Osteoblast (primary cell): ENCODE measurements at regions not wholly inside any gene's neighbourhood (a gene's known extent, or its start where the extent isn't known, plus 50 kb on each side); places are given as distances from the start of the nearest gene placed in this dataset.

Experiments used
- DNase-seq: peaks from one replicate; pipeline ENCODE4 v3.0.0; 2011; ENCODE audit warnings: low spot score, mixed read lengths; ENCODE audit not compliant: insufficient read length; ENCODE audit errors: missing footprints
- H2AFZ ChIP-seq: 2 replicates; pipeline ENCODE4 v1.6.0; 2011; ENCODE audit warnings: mild to moderate bottlenecking, low read length
- H3K27ac ChIP-seq: 2 replicates; pipeline ENCODE4 v1.5.1; 2011; ENCODE audit warnings: mild to moderate bottlenecking, low read depth, low read length, moderate library complexity
- H3K27me3 ChIP-seq: 2 replicates; pipeline ENCODE4 v1.6.0; 2012; ENCODE audit warnings: mild to moderate bottlenecking, control low read depth, inconsistent platforms, low read length, moderate library complexity; ENCODE audit not compliant: insufficient read depth
- H3K36me3 ChIP-seq: 2 replicates; pipeline ENCODE4 v1.5.1; 2011; ENCODE audit warnings: mild to moderate bottlenecking, low read length, control low read depth, moderate library complexity; ENCODE audit not compliant: insufficient read depth
- H3K4me1 ChIP-seq: 2 replicates; pipeline ENCODE4 v1.5.1; 2011; ENCODE audit warnings: mild to moderate bottlenecking, low read length, control low read depth, moderate library complexity; ENCODE audit not compliant: insufficient read depth
- H3K4me2 ChIP-seq: 2 replicates; pipeline ENCODE4 v1.6.0; 2011; ENCODE audit warnings: mild to moderate bottlenecking, low read length; ENCODE audit not compliant: insufficient read depth
- H3K4me3 ChIP-seq: fragments of 200-600 bp; sonication (generic); 3 replicates; pipeline ENCODE4 v1.5.1; 2012; ENCODE audit warnings: mild to moderate bottlenecking, low read length, inconsistent platforms; ENCODE audit not compliant: insufficient read depth
- H3K79me2 ChIP-seq: 2 replicates; pipeline ENCODE4 v1.6.0; 2012; ENCODE audit warnings: mild to moderate bottlenecking, low read length, control low read depth, inconsistent platforms; ENCODE audit not compliant: insufficient read depth
- H3K9me3 ChIP-seq: 2 replicates; pipeline ENCODE4 v1.5.1; 2011; ENCODE audit warnings: low read depth, low read length, control low read depth
- H4K20me1 ChIP-seq: 2 replicates; pipeline ENCODE4 v1.6.0; 2012; ENCODE audit warnings: mild to moderate bottlenecking, low read length, control low read depth; ENCODE audit not compliant: insufficient read depth
- TF ChIP-seq, protein P1 (sequence below): IDR thresholded peaks from 2 replicates; pipeline ENCODE4 v1.5.1; 2011; ENCODE audit warnings: mild to moderate bottlenecking, low read depth, low read length, moderate library complexity; ENCODE audit errors: extremely low read depth

DNA sequence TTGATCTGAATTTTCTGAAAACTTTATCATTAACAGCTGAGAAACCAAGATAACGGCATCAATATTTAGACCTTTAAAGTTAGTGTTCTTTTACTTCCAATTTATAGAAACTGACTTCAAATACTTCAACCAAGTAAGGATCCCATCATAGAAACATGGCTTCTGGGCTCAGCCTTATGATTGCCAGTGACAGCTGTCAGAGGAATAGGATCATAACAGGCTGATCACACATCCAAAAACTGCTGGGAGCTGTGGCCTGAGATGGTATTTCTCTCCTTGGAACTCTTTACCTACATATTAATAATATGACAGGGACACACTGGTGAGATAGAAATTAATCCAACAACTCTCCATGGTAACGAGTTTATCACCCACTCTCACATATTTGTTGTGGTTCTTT lies 448.3 kb upstream of the NMUR2 start:
- Histone ChIP-seq H3K36me3 (no peaks in the 10 kb centered on the region), H4K20me1 (no peaks in the 10 kb centered on the region), H3K4me2 (no peak overlapping the region), H3K27me3 (no peaks in the 10 kb centered on the region), H3K4me1 (no peaks in the 10 kb centered on the region), H3K27ac (no peak overlapping the region), H3K9me3 (no peaks in the 10 kb centered on the region), H3K4me3 (no peak overlapping the region), H2AFZ (no peak overlapping the region), H3K79me2 (no peaks in the 10 kb centered on the region)
- DNase-seq: no peak
- TF ChIP-seq, protein P1, sequence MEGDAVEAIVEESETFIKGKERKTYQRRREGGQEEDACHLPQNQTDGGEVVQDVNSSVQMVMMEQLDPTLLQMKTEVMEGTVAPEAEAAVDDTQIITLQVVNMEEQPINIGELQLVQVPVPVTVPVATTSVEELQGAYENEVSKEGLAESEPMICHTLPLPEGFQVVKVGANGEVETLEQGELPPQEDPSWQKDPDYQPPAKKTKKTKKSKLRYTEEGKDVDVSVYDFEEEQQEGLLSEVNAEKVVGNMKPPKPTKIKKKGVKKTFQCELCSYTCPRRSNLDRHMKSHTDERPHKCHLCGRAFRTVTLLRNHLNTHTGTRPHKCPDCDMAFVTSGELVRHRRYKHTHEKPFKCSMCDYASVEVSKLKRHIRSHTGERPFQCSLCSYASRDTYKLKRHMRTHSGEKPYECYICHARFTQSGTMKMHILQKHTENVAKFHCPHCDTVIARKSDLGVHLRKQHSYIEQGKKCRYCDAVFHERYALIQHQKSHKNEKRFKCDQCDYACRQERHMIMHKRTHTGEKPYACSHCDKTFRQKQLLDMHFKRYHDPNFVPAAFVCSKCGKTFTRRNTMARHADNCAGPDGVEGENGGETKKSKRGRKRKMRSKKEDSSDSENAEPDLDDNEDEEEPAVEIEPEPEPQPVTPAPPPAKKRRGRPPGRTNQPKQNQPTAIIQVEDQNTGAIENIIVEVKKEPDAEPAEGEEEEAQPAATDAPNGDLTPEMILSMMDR: no peak

DNA sequence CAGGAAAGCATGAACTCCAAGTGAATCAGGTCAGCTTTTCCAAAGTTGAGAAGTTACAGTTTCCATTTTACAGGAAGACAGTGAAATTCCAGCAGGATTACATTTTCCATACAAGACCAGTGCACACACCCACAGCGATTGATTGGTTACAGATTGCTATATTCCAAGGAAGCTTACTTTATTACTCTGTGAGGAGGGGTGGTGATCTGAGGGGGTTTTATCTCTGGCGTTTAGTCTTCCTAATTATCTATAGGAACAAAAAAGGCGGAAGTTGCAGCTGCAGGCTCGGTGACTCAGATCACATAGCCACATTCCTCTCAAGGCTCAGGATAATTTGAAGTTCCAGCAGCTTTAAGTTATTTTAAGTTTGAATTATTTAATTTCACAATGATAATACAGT lies 450.4 kb upstream of the NMUR2 start:
- DNase-seq: no peak
- Histone ChIP-seq H3K36me3 (no peaks in the 10 kb centered on the region), H4K20me1 (no peaks in the 10 kb centered on the region), H3K4me3 (no peak overlapping the region), H2AFZ (no peak overlapping the region), H3K79me2 (no peaks in the 10 kb centered on the region), H3K4me1 (no peaks in the 10 kb centered on the region), H3K27ac (no peak overlapping the region), H3K27me3 (no peaks in the 10 kb centered on the region), H3K9me3 (no peaks in the 10 kb centered on the region), H3K4me2 (no peak overlapping the region)
- TF ChIP-seq, protein P1: no peak

DNA sequence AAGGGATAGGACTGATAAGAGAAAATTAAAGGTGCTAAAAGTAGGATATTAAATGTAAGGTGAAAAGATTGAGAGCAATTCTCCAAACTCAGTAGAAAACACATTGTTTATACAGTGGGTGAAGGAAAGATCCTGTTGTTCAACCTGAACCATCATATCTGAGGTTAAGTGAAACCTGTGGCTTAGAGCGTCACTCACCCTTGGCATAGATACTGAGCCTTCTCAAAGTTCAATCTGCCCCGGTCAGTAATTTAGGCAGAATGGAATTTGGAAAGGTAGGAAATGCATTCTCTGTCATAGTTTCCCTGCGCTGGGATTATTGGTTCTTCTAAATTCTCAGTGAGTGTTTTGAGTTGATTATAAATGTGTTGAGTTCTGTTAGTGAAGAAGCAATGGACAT lies 456.2 kb upstream of the NMUR2 start:
- H3K27me3 ChIP-seq: no peaks in the 10 kb centered on the region
- no peaks in the 10 kb centered on the region for H3K79me2 ChIP-seq
- no peak overlapping the region for H3K27ac ChIP-seq
- H3K36me3 ChIP-seq: no peaks in the 10 kb centered on the region
- DNase-seq: no peak
- H2AFZ ChIP-seq: no peak overlapping the region
- TF ChIP-seq, protein P1: no peak
- no peaks in the 10 kb centered on the region for H3K4me1 ChIP-seq
- no peak overlapping the region for H3K4me3 ChIP-seq
- no peak overlapping the region for H3K4me2 ChIP-seq
- no peaks in the 10 kb centered on the region for H4K20me1 ChIP-seq
- no peaks in the 10 kb centered on the region for H3K9me3 ChIP-seq

DNA sequence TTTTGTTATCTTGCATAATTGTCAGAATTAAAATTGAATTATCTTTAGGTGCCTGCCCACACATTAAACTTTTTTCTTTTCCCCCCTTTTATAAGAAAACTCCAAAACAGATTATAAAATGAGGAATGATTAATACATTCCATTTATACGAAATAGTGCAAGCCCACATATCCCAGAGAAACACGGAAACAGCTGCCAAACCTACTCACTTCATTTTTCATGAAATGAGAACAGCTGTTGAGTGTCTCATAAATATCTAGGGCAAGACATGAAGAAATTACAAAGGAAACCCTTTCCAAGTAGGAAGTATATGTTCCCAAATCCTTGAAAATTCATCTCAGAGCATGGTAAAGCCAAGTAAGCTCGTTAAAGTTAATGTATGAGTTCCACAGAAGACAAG lies 459.4 kb upstream of the NMUR2 start:
- TF ChIP-seq, protein P1: no peak
- Histone ChIP-seq H3K27me3 (no peaks in the 10 kb centered on the region), H3K36me3 (no peaks in the 10 kb centered on the region), H3K4me3 (no peak overlapping the region), H4K20me1 (no peaks in the 10 kb centered on the region), H3K9me3 (no peaks in the 10 kb centered on the region), H3K79me2 (no peaks in the 10 kb centered on the region), H2AFZ (no peak overlapping the region), H3K27ac (no peak overlapping the region), H3K4me1 (no peaks in the 10 kb centered on the region), H3K4me2 (no peak overlapping the region)
- no peak for DNase-seq
